CD4-positive, alpha-beta memory T cell (primary cell): ENCODE measurements at regions not wholly inside any gene's neighbourhood (a gene's known extent, or its start where the extent isn't known, plus 50 kb on each side); places are given as distances from the start of the nearest gene placed in this dataset.

ENCODE experiments used
- CTCF ChIA-PET: fragments of 350-600 bp; sonication (Branson Sonifier 250); formaldehyde crosslinking; loops from one replicate; lab custom pipeline; 2021; ENCODE audit warnings: inconsistent platforms; ENCODE audit not compliant: partially characterized antibody; lab: Charles Lee
- POLR2A ChIA-PET: fragments of 350-600 bp; sonication (Branson Sonifier 250); formaldehyde crosslinking; loops from one replicate; lab custom pipeline; 2021; ENCODE audit not compliant: partially characterized antibody; lab: Charles Lee
- DNase-seq, 5 donors: peaks; one replicate each; pipeline versions ENCODE4 v3.0.0 to v3.0.0-alpha.2; 2020 to 2022; ENCODE audit warnings: mixed read lengths in 1 of 5
- H3K27ac ChIP-seq: one replicate; pipeline ENCODE4 v1.7.0; 2013; ENCODE audit warnings: low read depth, low read length
- H3K27me3 ChIP-seq: 2 replicates; pipeline ENCODE4 v1.7.0; 2013; ENCODE audit warnings: mild to moderate bottlenecking, low read length, moderate library complexity; ENCODE audit not compliant: insufficient read depth
- H3K36me3 ChIP-seq: 2 replicates; pipeline ENCODE4 v1.7.0; 2013; ENCODE audit warnings: mild to moderate bottlenecking, low read length, moderate library complexity; ENCODE audit not compliant: insufficient read depth
- H3K4me1 ChIP-seq: 2 replicates; pipeline ENCODE4 v1.7.0; 2013; ENCODE audit warnings: mild to moderate bottlenecking, low read length, moderate library complexity; ENCODE audit not compliant: insufficient read depth
- H3K4me3 ChIP-seq, 2 donors: one replicate each; pipeline ENCODE4 v1.7.0; 2013; ENCODE audit warnings: low read length in 2 of 2, mild to moderate bottlenecking in 1 of 2
- H3K9me3 ChIP-seq, 2 donors: one replicate each; pipeline ENCODE4 v1.7.0; 2013; ENCODE audit warnings: low read length in 2 of 2, control low read depth in 1 of 2; ENCODE audit not compliant: control insufficient read depth in 1 of 2
- H3K27ac Mint-ChIP-seq, 7 donors: one replicate each; pipeline ENCODE4 v1.8.0; 2020 to 2021; ENCODE audit warnings: mixed read lengths in 7 of 7, mild to moderate bottlenecking in 6 of 7, inconsistent platforms in 3 of 7, moderate library complexity in 3 of 7
- H3K27me3 Mint-ChIP-seq, 2 donors: one replicate each; pipeline ENCODE4 v1.8.0; 2020 to 2021; ENCODE audit warnings: mixed read lengths in 2 of 2
- H3K36me3 Mint-ChIP-seq, 2 donors: one replicate each; pipeline ENCODE4 v1.8.0; 2020 to 2021; ENCODE audit warnings: mixed read lengths in 2 of 2, inconsistent platforms in 1 of 2, mild to moderate bottlenecking in 1 of 2
- H3K4me1 Mint-ChIP-seq, 4 donors: one replicate each; pipeline ENCODE4 v1.8.0; 2020 to 2021; ENCODE audit warnings: mixed read lengths in 4 of 4, mild to moderate bottlenecking in 1 of 4
- H3K4me3 Mint-ChIP-seq, 8 donors: one replicate each; pipeline ENCODE4 v1.8.0; 2020 to 2021; ENCODE audit warnings: mixed read lengths in 8 of 8, mild to moderate bottlenecking in 7 of 8, moderate library complexity in 6 of 8, inconsistent platforms in 3 of 8
- H3K9me3 Mint-ChIP-seq, 8 donors: one replicate each; pipeline ENCODE4 v1.8.0; 2020 to 2021; ENCODE audit warnings: mixed read lengths in 8 of 8, mild to moderate bottlenecking in 5 of 8, inconsistent platforms in 3 of 8, moderate library complexity in 1 of 8
- intact Hi-C: fragments of 100-400 bp; cut with micrococcal nuclease; formaldehyde crosslinking; loops from one replicate; pipeline ENCODE4 v1.15.1; 2023

- no peaks in the 10 kb centered on the region for H3K4me1 ChIP-seq
- Mint-ChIP-seq H3K4me3 (no peak overlapping the region), H3K27ac (no peak overlapping the region), H3K4me1 (no peaks in the 10 kb centered on the region), H3K9me3 (peaks cover 2 to 15% (median 7%) of the 10 kb centered on the region in 8 donors), H3K36me3 (no peaks in the 10 kb centered on the region), H3K27me3 (no peaks in the 10 kb centered on the region)
- DNase-seq = no peak
- no peak overlapping the region for H3K4me3 ChIP-seq
- intact Hi-C loops = no loop called here
- H3K27ac ChIP-seq = no peak overlapping the region
- ChIA-PET CTCF (no interaction called here), POLR2A (no interaction called here)
- no peaks in the 10 kb centered on the region for H3K9me3 ChIP-seq
- H3K36me3 ChIP-seq = no peaks in the 10 kb centered on the region
- no peaks in the 10 kb centered on the region for H3K27me3 ChIP-seq
Measured at GRCh38 chr6:164731539-164731938, 577.9 kb downstream of the C6orf118 start.

GRCh38 chr6:164721460-164721859 is 587.9 kb downstream of the C6orf118 start:
- Histone ChIP-seq H3K4me1 (no peaks in the 10 kb centered on the region), H3K27ac (no peak overlapping the region), H3K27me3 (no peaks in the 10 kb centered on the region), H3K4me3 (no peak overlapping the region), H3K9me3 (no peaks in the 10 kb centered on the region), H3K36me3 (no peaks in the 10 kb centered on the region)
- no peak for DNase-seq
- Mint-ChIP-seq H3K9me3 (peaks cover 2 to 12% (median 5%) of the 10 kb centered on the region in 8 donors), H3K4me3 (no peak overlapping the region), H3K36me3 (no peaks in the 10 kb centered on the region), H3K27me3 (no peaks in the 10 kb centered on the region), H3K27ac (no peak overlapping the region), H3K4me1 (no peaks in the 10 kb centered on the region)
- ChIA-PET POLR2A (no interaction called here), CTCF (no interaction called here)
- intact Hi-C loops = no loop called here

- Mint-ChIP-seq H3K27me3 (no peaks in the 10 kb centered on the region), H3K9me3 (peaks cover 0 to 6% (median 3%) of the 10 kb centered on the region in 8 donors), H3K4me3 (no peak overlapping the region), H3K27ac (no peak overlapping the region), H3K4me1 (no peaks in the 10 kb centered on the region), H3K36me3 (no peaks in the 10 kb centered on the region)
- Histone ChIP-seq H3K27ac (no peak overlapping the region), H3K4me1 (no peaks in the 10 kb centered on the region), H3K9me3 (no peaks in the 10 kb centered on the region), H3K4me3 (no peak overlapping the region), H3K27me3 (no peaks in the 10 kb centered on the region), H3K36me3 (no peaks in the 10 kb centered on the region)
- CTCF ChIA-PET = no interaction called here
- no peak for DNase-seq
- POLR2A ChIA-PET = no interaction called here
- intact Hi-C loops = no loop called here
Measured at GRCh38 chr6:164700497-164700896, 608.9 kb downstream of the C6orf118 start.

GRCh38 chr6:164695896-164696295 is 613.5 kb downstream of the C6orf118 start:
- intact Hi-C loops = no loop called here
- H3K4me3 Mint-ChIP-seq = no peak overlapping the region
- CTCF ChIA-PET = no interaction called here

GRCh38 chr6:164694386-164694785 is 615.0 kb downstream of the C6orf118 start:
- H3K36me3 Mint-ChIP-seq = no peaks in the 10 kb centered on the region

More at GRCh38 chr6:164695896-164696295, 613.5 kb downstream of the C6orf118 start:
- no peaks in the 10 kb centered on the region for H3K27me3 Mint-ChIP-seq
- Histone ChIP-seq H3K4me3 (no peak overlapping the region), H3K27me3 (no peaks in the 10 kb centered on the region), H3K9me3 (no peaks in the 10 kb centered on the region), H3K4me1 (no peaks in the 10 kb centered on the region), H3K27ac (no peak overlapping the region), H3K36me3 (no peaks in the 10 kb centered on the region)
- POLR2A ChIA-PET = no interaction called here
- H3K27ac Mint-ChIP-seq = no peak overlapping the region
- peaks cover 0 to 6% (median 3%) of the 10 kb centered on the region in 8 donors for H3K9me3 Mint-ChIP-seq
- no peaks in the 10 kb centered on the region for H3K36me3 Mint-ChIP-seq
- no peaks in the 10 kb centered on the region for H3K4me1 Mint-ChIP-seq
- DNase-seq = no peak

GRCh38 chr6:164693944-164694343 is 615.5 kb downstream of the C6orf118 start:
- intact Hi-C loops = no loop called here
- Histone ChIP-seq H3K4me1 (no peaks in the 10 kb centered on the region), H3K27ac (no peak overlapping the region), H3K27me3 (no peaks in the 10 kb centered on the region), H3K36me3 (no peaks in the 10 kb centered on the region), H3K9me3 (no peaks in the 10 kb centered on the region), H3K4me3 (no peak overlapping the region)
- Mint-ChIP-seq H3K27ac (no peak overlapping the region), H3K27me3 (no peaks in the 10 kb centered on the region), H3K4me1 (no peaks in the 10 kb centered on the region), H3K9me3 (peaks cover 0 to 6% (median 2%) of the 10 kb centered on the region in 8 donors), H3K36me3 (no peaks in the 10 kb centered on the region), H3K4me3 (no peak overlapping the region)
- no peak for DNase-seq
- POLR2A ChIA-PET = no interaction called here
- CTCF ChIA-PET = no interaction called here

More at GRCh38 chr6:164694386-164694785, 615.0 kb downstream of the C6orf118 start:
- H3K36me3 ChIP-seq = no peaks in the 10 kb centered on the region
- no peaks in the 10 kb centered on the region for H3K9me3 ChIP-seq
- H3K27me3 ChIP-seq = no peaks in the 10 kb centered on the region
- H3K4me3 ChIP-seq = no peak overlapping the region
- Mint-ChIP-seq H3K9me3 (peaks cover 0 to 6% (median 2%) of the 10 kb centered on the region in 8 donors), H3K4me3 (no peak overlapping the region), H3K27me3 (no peaks in the 10 kb centered on the region), H3K4me1 (no peaks in the 10 kb centered on the region), H3K27ac (no peak overlapping the region)
- ChIA-PET CTCF (no interaction called here), POLR2A (no interaction called here)
- intact Hi-C loops = no loop called here
- no peaks in the 10 kb centered on the region for H3K4me1 ChIP-seq
- no peak overlapping the region for H3K27ac ChIP-seq
- DNase-seq = no peak

GRCh38 chr6:164692772-164693510 is 616.5 kb downstream of the C6orf118 start:
- DNase-seq = no peak
- Histone ChIP-seq H3K27me3 (no peaks in the 10 kb centered on the region), H3K4me3 (no peak overlapping the region), H3K9me3 (no peaks in the 10 kb centered on the region), H3K4me1 (no peaks in the 10 kb centered on the region), H3K36me3 (no peaks in the 10 kb centered on the region), H3K27ac (no peak overlapping the region)
- peaks cover under 1 to 6% (median 2%) of the 10 kb centered on the region in 8 donors for H3K9me3 Mint-ChIP-seq
- H3K27me3 Mint-ChIP-seq = no peaks in the 10 kb centered on the region
- POLR2A ChIA-PET = no interaction called here
- no peaks in the 10 kb centered on the region for H3K36me3 Mint-ChIP-seq
- H3K4me1 Mint-ChIP-seq = no peaks in the 10 kb centered on the region
- CTCF ChIA-PET = no interaction called here
- no peak overlapping the region for H3K4me3 Mint-ChIP-seq
- intact Hi-C loops = no loop called here
- no peak overlapping the region for H3K27ac Mint-ChIP-seq
